Left colon (tissue), 2 donors: ENCODE measurements at regions not wholly inside any gene's neighbourhood (a gene's known extent, or its start where the extent isn't known, plus 50 kb on each side); places are given as distances from the start of the nearest gene placed in this dataset.
A peak's percentile ranks its signal among the peaks of the same experiment; 100 is the strongest.

Experiments used
- ATAC-seq: fragments of 200-7000 bp; cut with Tn5 transposase; one replicate; pipeline ENCODE4 v1.9.1; 2020; ENCODE audit warnings: mild to moderate bottlenecking, moderate library complexity
- DNase-seq, 2 donors: peaks; one replicate each; pipeline ENCODE4 v3.0.0-alpha.2; 2020
- intact Hi-C, 2 donors: fragments of 100-400 bp; cut with DNase I in 1 of 2; cut with micrococcal nuclease in 1 of 2; formaldehyde crosslinking; loops; one replicate each; pipeline versions ENCODE4 v1.11.2 to v1.14.0; 2022; cut with DNase I, micrococcal nuclease
- donor health status: DM: no; HTN: no; CAD: no.
- donor health status: DM: yes; HTN: yes; CAD: no.

DNA sequence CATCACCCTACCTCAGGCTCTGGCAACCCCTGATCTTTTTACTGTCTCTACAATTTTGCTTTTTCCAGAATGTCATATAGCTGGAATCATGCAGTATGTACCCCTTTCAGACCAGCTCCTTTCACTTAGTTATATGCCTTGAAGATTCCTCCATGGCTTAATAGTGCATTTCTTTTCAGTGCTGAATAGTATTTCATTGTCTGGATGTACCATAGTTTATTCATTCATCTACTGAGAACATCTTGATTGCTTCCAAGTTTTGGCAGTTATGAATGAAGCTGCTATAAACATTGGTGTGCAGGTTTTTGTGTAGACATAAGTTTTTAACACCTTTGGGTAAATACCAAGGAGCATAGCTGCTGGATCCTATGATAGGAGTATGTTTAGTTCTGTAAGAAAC lies 50.8 kb upstream of the ANP32A start:
- no peak for DNase-seq
- intact Hi-C loops: loop anchor here (5.0 to 10.0 kb wide), 3 partner anchors 87 to 319 kb away; no protein-coding TSS in a partner anchor

DNA sequence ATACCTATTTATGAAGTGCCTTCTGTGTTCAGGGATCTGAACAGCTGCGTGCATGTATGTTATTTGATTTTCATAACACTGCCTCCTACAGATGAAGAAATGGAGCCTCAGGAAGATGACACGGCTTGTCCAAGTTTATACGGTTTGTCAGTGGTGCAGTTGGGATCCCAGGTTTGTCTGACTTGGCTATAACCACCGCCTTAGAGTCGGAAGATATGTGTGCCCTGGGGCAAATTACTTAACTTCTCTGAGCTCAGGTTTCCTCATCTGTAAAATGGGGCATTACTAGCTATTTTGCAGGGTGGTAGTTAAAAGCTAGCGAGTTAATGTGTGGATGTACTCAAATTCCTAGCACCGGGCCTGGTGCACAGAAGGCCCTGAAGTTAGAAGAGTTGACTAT lies 54.1 kb upstream of the ANP32A start:
- no peak for DNase-seq
- intact Hi-C loops: loop anchor here (5.0 to 10.0 kb wide), 4 partner anchors 90 to 322 kb away; no protein-coding TSS in a partner anchor
- no peak for ATAC-seq

More for the DNA sequence above, 50.8 kb upstream of the ANP32A start:
- no peak for ATAC-seq

DNA sequence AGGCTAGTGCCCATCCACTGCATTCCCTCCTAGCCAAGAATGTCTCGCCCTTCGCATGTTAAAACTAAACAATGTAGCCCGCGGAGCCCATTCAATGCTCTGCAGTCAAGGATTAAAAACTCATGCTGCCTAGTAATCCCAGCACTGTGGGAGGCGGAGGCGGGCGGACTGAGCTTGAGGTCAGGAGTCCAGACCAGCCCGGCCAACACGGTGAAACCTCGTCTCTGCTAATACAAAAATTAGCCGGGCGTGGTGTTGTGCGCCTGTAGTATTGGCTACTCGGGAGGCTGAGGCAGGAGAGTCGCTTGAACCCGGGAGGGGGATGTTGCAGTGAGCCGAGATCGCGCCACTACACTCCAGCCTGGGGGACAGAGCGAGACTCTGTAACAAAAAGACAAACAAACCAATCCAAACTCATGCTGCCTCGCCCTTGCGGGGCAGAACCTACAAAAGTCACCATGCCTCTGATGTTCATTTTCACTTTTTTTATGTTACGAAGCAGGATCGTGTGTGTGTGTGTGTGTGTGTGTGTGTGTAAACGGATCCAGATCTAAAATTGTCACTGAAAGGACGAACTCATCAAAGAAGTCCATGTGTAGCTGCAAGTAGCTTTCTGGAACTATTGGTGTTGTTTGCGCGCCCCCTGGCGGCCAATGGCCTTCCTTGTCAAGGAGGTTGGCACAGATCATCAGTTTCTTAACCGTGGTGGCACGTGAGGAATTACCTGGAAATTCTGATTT lies 54.8 kb upstream of the SPESP1 start:
- intact Hi-C loops: loop anchor here (5.0 to 10.0 kb wide), 3 partner anchors 91 to 321 kb away; no protein-coding TSS in a partner anchor
- DNase-seq: peak; percentile 77 to 95
- peak; percentile 96 for ATAC-seq

DNA sequence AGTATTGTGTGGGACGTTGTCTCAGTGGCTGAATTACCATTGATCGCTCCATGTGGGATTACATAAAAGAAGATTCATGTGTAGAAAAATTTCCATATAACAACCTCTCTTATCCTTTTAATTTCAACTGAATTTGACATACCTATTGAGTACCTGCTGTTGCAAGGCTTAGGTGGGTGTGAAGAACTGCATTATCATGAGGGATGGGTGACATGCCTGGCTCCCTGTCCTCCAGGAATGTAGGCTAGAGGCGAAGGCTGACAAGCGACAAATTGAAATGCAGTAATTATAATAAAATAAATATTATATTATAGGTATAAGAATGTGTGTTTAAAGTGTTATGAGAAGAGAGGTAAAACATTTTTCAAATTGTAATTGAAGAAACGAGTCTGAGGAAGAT lies 52.7 kb upstream of the SPESP1 start:
- DNase-seq: no peak
- intact Hi-C loops: loop anchor here (5.0 to 10.0 kb wide), 3 partner anchors 93 to 323 kb away; no protein-coding TSS in a partner anchor
- no peak for ATAC-seq

- DNase-seq (no peak), ATAC-seq (no peak)
- intact Hi-C loops: no loop called here
Observed at GRCh38 chr15:68880382-68880781, 49.9 kb upstream of the SPESP1 start.
